Left cardiac atrium (tissue), 4 donors: ENCODE measurements at regions not wholly inside any gene's neighbourhood (a gene's known extent, or its start where the extent isn't known, plus 50 kb on each side); places are given as distances from the start of the nearest gene placed in this dataset.
"Not testable (repeated sequence)": the region's sequence is repeated elsewhere in the genome, so short reads cannot be mapped to it uniquely, and the experiment has no call there.

ENCODE experiments used
- ATAC-seq, 2 donors: fragments of 200-7000 bp; cut with Tn5 transposase; one replicate each; pipeline ENCODE4 v1.9.1; 2020; ENCODE audit warnings: mild to moderate bottlenecking in 2 of 2, moderate library complexity in 2 of 2
- DNase-seq: peaks from one replicate; pipeline ENCODE4 v3.0.0-alpha.2; 2020
- intact Hi-C, 2 donors: fragments of 100-400 bp; cut with DNase I; formaldehyde crosslinking; loops; one replicate each; pipeline versions ENCODE4 v1.14.1 to v1.15.1; 2022 to 2023
- donor health status: DM: no; HTN: yes; CAD: no.
- donor health status: DM: no; HTN: yes; CAD: no; lungs with severe emphysema.
- donor health status: DM: yes; HTN: yes; CAD: no.
- donor health status: Dilated cardiomyopathy.

GRCh38 chr20:40908309-40908708 lies 120.3 kb upstream of the TOP1 start:
- ATAC-seq (no peak), DNase-seq (no peak)
- intact Hi-C loops: no loop called here

DNA sequence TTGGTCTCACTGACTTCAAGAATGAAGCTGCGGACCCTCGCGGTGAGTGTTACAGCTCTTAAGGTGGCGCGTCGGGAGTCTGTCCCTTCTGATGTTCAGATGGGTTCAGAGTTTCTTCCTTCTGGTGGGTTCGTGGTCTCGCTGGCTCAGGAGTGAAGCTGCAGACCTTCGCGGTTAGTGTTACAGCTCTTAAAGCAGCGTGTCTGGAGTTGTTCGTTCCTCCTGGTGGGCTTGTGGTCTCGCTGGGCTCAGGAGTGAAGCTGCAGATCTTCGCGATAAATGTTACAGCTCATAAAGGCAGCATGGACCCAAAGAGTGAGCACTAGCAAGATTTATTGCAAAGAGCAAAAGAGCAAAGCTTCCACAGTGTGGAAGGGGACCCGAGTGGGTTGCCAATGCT lies 119.1 kb upstream of the TOP1 start:
- intact Hi-C loops, ATAC-seq, DNase-seq: not testable (repeated sequence)

DNA sequence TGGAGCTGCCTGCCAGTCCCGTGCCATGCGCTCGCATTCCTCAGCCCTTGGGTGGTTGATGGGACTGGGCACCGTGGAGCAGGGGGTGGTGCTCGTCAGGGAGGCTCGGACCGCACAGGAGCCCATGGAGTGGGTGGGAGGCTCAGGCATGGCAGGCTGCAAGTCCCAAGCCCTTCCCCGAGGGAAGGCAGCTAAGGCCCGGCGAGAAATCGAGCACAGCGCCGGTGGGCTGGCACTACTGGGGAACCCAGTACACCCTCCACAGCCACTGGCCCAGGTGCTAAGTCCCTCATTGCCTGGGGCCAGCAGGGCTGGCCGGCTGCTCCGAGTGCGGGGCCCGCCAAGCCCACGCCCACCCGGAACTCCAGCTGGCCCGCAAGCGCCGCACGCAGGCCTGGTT lies 118.2 kb upstream of the TOP1 start:
- intact Hi-C loops, DNase-seq, ATAC-seq: not testable (repeated sequence)

- DNase-seq, ATAC-seq, intact Hi-C loops: not testable (repeated sequence)
Measured at GRCh38 chr20:40911152-40911551, 117.5 kb upstream of the TOP1 start.

DNA sequence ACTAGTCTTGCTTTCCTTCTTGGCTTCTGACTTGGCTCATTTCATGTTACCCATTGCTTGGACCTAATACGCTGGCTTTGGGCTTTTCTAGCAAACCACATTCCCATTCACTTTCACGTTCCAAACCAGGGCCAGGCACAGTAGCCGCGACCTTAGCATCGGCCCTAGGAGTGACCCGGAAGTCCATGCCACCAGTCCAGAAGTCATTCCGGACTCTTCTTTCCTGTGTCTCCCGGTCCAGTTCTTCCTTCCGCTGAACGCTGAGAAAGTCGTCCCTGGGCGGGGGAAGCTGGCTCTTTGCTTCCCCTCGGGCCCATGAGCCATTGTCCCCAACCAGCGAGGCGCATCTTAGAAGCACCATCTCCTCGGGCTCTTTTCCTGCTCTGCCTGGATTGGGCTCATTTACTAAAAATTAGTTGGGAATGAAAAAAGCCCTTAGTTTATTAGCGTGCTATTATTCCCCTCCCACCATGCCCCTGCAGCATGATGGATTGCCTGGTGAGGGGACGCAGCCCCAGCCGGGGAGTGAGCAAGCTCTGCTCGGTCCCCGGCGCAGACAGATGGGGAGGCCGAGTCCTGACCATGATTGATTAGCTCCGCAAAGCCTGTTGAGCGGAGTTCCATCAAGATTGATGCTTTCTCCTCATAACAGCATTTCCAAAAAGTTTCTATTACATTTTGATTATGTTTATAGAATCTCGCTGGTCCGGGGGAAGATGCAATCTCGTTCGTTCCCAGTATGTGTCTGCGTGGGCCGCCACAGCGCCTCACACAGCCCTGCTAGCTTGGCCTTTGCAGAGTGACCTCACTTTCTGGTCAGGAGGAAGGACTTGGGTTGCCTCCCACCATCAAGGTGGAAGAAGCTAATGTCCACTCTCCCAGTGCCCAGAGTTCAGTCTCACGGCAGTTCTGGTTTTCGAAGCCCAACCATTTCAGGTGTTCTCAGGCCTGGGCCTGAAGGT lies 115.1 kb upstream of the TOP1 start:
- DNase-seq (no peak), ATAC-seq (no peak)
- intact Hi-C loops: no loop called here

DNA sequence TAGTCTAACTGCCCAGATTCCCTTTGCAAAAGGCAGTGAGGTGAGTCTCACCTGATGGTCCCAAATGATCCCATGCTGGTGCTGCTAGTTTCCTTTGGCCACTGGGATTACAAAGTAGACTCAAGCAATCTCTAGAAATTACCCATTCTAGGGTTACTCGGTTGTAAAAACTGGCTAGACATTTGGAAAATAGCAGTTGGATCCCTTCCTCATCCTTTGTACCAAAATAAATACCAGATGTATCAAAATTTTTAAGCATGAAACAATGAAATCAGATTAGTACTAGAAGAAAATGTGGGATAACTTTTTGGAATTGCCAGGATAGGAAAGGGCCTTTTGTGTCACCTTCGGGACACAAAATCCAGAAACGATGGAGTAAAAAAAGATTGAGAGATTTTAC lies 112.9 kb upstream of the TOP1 start:
- DNase-seq: no peak
- no peak for ATAC-seq
- intact Hi-C loops: no loop called here

DNA sequence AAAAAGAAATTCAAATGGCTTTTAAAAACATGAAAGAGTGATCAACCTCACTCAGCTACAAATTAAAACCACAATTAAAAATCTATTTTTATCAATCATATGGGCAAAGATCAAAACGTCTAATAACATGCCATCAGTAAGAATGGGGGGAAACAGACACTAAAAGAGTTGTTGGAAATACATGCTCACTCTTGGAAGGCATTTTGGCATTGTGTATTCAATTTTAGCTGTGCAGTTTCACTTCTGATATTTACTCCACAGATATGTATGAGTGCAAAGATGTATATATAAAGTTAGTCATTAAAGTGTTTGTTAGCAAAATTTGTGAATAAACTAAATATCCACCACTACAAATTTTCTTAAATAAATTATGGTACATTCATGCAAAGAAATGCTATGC lies 112.3 kb upstream of the TOP1 start:
- ATAC-seq (no peak), DNase-seq (no peak)
- intact Hi-C loops: no loop called here

GRCh38 chr20:40920291-40920690 lies 108.3 kb upstream of the TOP1 start:
- ATAC-seq (no peak), DNase-seq (no peak)
- intact Hi-C loops: no loop called here

GRCh38 chr20:40922865-40923264 lies 105.8 kb upstream of the TOP1 start:
- no peak for ATAC-seq
- no peak for DNase-seq
- intact Hi-C loops: no loop called here

- intact Hi-C loops: no loop called here
- ATAC-seq (no peak), DNase-seq (no peak)
Measured at GRCh38 chr20:40925829-40926510, 102.7 kb upstream of the TOP1 start.

- intact Hi-C loops: no loop called here
- no peak for DNase-seq
- ATAC-seq: no peak
Measured at GRCh38 chr20:40926928-40927327, 101.7 kb upstream of the TOP1 start.

GRCh38 chr20:40930561-40930960 lies 98.1 kb upstream of the TOP1 start:
- intact Hi-C loops: no loop called here
- no peak for ATAC-seq

DNA sequence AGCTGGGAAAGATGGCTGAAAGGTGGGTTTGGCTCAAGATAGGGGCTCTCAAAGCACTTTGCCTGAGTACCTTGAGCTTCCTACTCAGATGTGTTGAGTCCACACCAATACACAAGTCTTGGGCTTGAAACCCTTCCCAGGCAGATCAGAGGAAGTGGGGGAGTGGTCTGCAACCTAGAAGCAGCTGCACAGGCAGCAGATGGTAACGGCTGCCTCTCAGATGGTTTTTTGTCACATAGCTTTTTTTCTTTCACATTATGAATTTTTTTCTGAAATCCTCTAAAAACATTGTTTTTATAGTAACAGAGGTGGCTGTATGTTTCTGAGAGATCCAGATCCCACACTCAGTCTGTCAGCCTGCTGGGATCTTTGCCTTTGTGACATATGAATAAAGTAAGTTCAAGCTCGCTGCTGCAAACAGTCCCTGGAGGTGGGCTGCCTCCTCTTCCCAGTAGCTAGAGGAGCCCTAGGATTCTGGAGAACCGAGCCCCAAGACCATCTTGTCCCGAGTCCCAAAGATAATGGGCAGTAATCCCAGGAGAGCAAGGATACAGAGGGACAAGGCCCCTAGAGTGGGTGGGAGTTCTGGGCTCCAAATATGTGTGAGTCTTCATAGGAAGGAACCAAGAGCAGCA lies 97.1 kb upstream of the TOP1 start:
- DNase-seq (no peak), ATAC-seq (no peak)
- intact Hi-C loops: no loop called here

More at GRCh38 chr20:40930561-40930960, 98.1 kb upstream of the TOP1 start:
- DNase-seq: no peak

GRCh38 chr20:40932436-40932835 lies 96.2 kb upstream of the TOP1 start:
- intact Hi-C loops: no loop called here
- DNase-seq (no peak), ATAC-seq (no peak)

DNA sequence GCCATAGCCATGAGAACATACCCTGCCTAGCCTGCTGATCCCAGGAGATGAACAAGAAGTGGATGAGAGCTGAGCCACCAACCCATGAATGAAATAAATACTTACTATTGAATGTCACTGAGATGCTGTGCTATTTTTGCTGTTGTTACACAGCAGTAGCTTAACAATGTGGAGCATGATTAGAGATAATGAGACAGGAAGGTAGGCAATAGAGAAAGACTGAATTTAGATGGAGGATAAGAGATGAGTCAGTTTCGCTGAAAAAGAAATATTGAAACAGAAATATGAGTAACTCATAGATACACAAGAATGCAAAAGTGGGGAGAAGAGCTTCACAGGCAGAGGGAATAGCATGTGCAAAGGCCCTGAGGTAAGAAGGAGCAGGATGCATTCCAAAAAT lies 94.9 kb upstream of the TOP1 start:
- no peak for DNase-seq
- ATAC-seq: no peak
- intact Hi-C loops: no loop called here

- no peak for ATAC-seq
- intact Hi-C loops: no loop called here
- DNase-seq: no peak
Measured at GRCh38 chr20:40938020-40938419, 90.6 kb upstream of the TOP1 start.

DNA sequence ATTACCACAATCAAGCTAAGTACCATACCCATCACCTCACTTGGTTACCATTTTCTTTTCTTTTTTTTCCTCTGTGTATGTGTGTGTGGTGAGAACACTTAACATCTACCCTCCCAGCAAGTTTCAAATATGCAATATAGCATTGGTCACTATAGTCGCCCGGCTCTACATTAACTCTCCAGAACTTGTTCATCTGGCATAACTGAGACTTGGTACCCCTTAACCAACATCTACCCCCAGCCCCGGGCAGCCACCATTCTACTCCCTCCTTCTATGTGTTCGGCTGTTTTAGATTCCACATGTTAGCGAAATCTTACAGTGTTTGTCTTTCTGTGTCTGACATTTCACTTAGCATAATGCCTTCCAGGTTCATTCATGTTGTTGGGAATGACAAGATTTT lies 89.0 kb upstream of the TOP1 start:
- DNase-seq (no peak), ATAC-seq (no peak)
- intact Hi-C loops: no loop called here

GRCh38 chr20:40941133-40941610 lies 87.5 kb upstream of the TOP1 start:
- DNase-seq: no peak
- intact Hi-C loops: no loop called here
- ATAC-seq: no peak

- intact Hi-C loops: no loop called here
- no peak for DNase-seq
- ATAC-seq: no peak
Measured at GRCh38 chr20:40942006-40942405, 86.6 kb upstream of the TOP1 start.

DNA sequence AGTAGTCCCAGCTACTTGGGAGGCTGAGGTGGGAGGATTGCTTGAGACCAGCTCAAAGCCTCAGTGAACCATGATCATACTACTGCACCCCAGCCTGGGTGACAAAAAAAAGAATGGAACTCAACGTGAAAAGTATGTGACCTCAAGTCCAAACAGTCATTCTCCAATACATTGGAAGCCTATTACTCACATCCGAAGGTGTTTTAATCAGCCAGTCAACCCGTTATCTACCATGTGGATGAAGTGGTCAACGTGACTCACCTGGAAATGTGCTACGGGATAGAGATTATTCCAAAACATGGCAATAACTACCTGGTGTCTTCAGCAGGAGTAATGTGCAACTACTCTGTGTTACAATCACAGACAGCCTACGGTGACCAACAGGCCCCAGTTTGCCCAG lies 85.8 kb upstream of the TOP1 start:
- no peak for ATAC-seq
- DNase-seq: no peak
- intact Hi-C loops: no loop called here
